Left lung (tissue), 4 donors: ENCODE measurements at regions not wholly inside any gene's neighbourhood (a gene's known extent, or its start where the extent isn't known, plus 50 kb on each side); places are given as distances from the start of the nearest gene placed in this dataset.

ENCODE experiments used
- ATAC-seq: fragments of 200-7000 bp; cut with Tn5 transposase; one replicate; pipeline ENCODE4 v1.9.1; 2020; ENCODE audit warnings: moderate library complexity
- DNase-seq, 4 donors: peaks; one replicate each; pipeline ENCODE4 v3.0.0-alpha.2; 2013 to 2020
- H3K27ac ChIP-seq, 2 donors: fragments of 200-600 bp; sonication (generic) in 1 of 2; one replicate each; pipeline versions ENCODE4 v1.5.0 to v1.8.0; 2020 to 2021
- H3K27me3 ChIP-seq, 2 donors: fragments of 200-600 bp; sonication (generic) in 1 of 2; one replicate each; pipeline versions ENCODE4 v1.5.0 to v1.8.0; 2020 to 2021
- H3K36me3 ChIP-seq, 2 donors: fragments of 200-600 bp; sonication (generic) in 1 of 2; one replicate each; pipeline versions ENCODE4 v1.5.0 to v1.8.0; 2020 to 2021
- H3K4me1 ChIP-seq, 2 donors: fragments of 200-600 bp; one replicate each; pipeline ENCODE4 v1.8.0; 2021
- H3K4me3 ChIP-seq, 2 donors: fragments of 200-600 bp; sonication (generic) in 1 of 2; one replicate each; pipeline versions ENCODE4 v1.5.0 to v1.8.0; 2020 to 2021; ENCODE audit warnings: mild to moderate bottlenecking in 1 of 2
- H3K9me3 ChIP-seq, 2 donors: fragments of 200-600 bp; sonication (generic) in 1 of 2; one replicate each; pipeline versions ENCODE4 v1.5.0 to v1.8.0; 2020 to 2021
- intact Hi-C, 2 donors: fragments of 100-400 bp; cut with DNase I; formaldehyde crosslinking; loops; one replicate each; pipeline versions ENCODE4 v1.11.2 to v1.14.2; 2022
- TF ChIP-seq, protein P1 (sequence below), 2 donors: fragments of 200-600 bp; sonication (generic) in 1 of 2; IDR thresholded peaks; one replicate each; pipeline versions ENCODE4 v1.5.0 to v1.8.0; 2021; ENCODE audit warnings: antibody characterized with exemption in 2 of 2
- donor health status: DM: no; HTN: yes; CAD: no.
- donor health status: DM: no; HTN: no; CAD: no.

- ATAC-seq (no peak), DNase-seq (peak in 1 of 4 donors; percentile 30)
- Histone ChIP-seq H3K27me3 (no peaks in the 10 kb centered on the region), H3K9me3 (no peaks in the 10 kb centered on the region), H3K4me1 (peaks cover 0 to 66% of the 10 kb centered on the region in 2 donors), H3K27ac (peak overlapping the region in 1 of 2 donors; percentile 67), H3K4me3 (no peak overlapping the region), H3K36me3 (no peaks in the 10 kb centered on the region)
- TF ChIP-seq, protein P1, sequence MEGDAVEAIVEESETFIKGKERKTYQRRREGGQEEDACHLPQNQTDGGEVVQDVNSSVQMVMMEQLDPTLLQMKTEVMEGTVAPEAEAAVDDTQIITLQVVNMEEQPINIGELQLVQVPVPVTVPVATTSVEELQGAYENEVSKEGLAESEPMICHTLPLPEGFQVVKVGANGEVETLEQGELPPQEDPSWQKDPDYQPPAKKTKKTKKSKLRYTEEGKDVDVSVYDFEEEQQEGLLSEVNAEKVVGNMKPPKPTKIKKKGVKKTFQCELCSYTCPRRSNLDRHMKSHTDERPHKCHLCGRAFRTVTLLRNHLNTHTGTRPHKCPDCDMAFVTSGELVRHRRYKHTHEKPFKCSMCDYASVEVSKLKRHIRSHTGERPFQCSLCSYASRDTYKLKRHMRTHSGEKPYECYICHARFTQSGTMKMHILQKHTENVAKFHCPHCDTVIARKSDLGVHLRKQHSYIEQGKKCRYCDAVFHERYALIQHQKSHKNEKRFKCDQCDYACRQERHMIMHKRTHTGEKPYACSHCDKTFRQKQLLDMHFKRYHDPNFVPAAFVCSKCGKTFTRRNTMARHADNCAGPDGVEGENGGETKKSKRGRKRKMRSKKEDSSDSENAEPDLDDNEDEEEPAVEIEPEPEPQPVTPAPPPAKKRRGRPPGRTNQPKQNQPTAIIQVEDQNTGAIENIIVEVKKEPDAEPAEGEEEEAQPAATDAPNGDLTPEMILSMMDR (IDR thresholded peaks at IDR 0.05): no peak
- intact Hi-C loops: no loop called here
These were observed 54.7 kb upstream of the KLF13 start for GRCh38 chr15:31271711-31272557.

- Histone ChIP-seq H3K9me3 (no peaks in the 10 kb centered on the region), H3K27me3 (no peaks in the 10 kb centered on the region), H3K36me3 (no peaks in the 10 kb centered on the region), H3K4me1 (peaks cover 0 to 58% of the 10 kb centered on the region in 2 donors), H3K4me3 (no peak overlapping the region), H3K27ac (peak overlapping the region; percentile 42 to 67)
- DNase-seq (peak in 1 of 4 donors; percentile 33), ATAC-seq (no peak)
- intact Hi-C loops: no loop called here
- TF ChIP-seq, protein P1 (IDR thresholded peaks at IDR 0.05): no peak
These were observed 53.9 kb upstream of the KLF13 start for GRCh38 chr15:31272558-31273257.

- ATAC-seq (no peak), DNase-seq (peak in 1 of 4 donors; percentile 30)
- TF ChIP-seq, protein P1 (IDR thresholded peaks at IDR 0.05): no peak
- intact Hi-C loops: no loop called here
- Histone ChIP-seq H3K27me3 (no peaks in the 10 kb centered on the region), H3K36me3 (no peaks in the 10 kb centered on the region), H3K9me3 (no peaks in the 10 kb centered on the region), H3K4me1 (peaks cover 0 to 52% of the 10 kb centered on the region in 2 donors), H3K27ac (peak overlapping the region in 1 of 2 donors; percentile 67), H3K4me3 (no peak overlapping the region)
These were observed 53.2 kb upstream of the KLF13 start for GRCh38 chr15:31273258-31273941.

DNA sequence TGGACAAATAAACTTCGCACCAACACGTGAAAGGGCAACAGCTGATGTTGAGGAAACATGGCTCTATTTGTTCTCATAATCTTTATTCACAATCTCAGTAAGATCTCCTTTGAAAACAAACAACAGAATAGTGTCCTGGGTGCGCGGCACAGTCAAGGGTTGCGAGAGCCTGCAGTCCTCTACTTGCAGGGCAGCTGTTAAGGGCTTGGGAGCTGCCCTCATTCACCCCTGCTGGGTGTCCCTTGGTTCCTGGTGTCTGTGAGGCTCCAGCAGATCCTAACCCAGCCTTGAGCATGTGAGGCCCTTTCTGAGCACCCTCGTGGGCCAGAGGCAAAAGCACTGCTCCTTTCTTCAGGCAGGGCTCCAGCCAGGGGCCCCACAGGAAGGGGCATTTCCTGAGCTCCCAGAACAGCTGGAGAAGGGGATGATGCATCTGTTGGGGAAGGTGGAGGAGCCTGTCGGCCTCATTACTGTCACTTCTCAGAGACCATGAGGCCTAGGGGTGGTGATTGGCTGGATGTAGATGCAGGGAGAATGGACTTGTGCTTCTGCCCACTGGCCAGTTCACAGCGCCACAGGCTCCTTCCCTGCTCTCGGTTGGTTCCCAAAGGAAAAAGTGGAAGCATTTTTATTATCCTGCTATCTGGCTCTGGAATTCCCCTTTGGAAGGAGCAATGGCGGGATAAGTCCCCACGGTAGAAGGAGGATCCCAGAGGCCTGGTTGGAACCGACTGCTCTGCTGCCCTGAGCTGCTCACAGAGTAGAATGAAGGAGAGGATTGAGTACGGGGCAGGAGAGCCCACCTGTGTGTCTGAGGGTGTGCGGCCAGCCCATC is 51.9 kb upstream of the KLF13 start:
- intact Hi-C loops: no loop called here
- peaks cover 0 to 44% of the 10 kb centered on the region in 2 donors for H3K4me1 ChIP-seq

More for the DNA sequence above, 51.9 kb upstream of the KLF13 start:
- no peak for ATAC-seq
- Histone ChIP-seq H3K36me3 (no peaks in the 10 kb centered on the region), H3K4me3 (no peak overlapping the region), H3K27ac (no peak overlapping the region), H3K27me3 (no peaks in the 10 kb centered on the region), H3K9me3 (no peaks in the 10 kb centered on the region)
- TF ChIP-seq, protein P1 (IDR thresholded peaks at IDR 0.05): no peak
- no peak for DNase-seq
